ENCODE measurements at regions not wholly inside any gene's neighbourhood (a gene's known extent, or its start where the extent isn't known, plus 50 kb on each side); places are given as distances from the start of the nearest gene placed in this dataset.

- Histone ChIP-seq H3K36me3 (ENCODE audit: control insufficient read depth, insufficient read depth, low read length) (peaks cover 13% of the 10 kb centered on the region), H3K4me3 (replicated peaks; ENCODE audit: low read depth, low read length) (no peak overlapping the region), H3K27me3 (replicated peaks; ENCODE audit: control insufficient read depth, insufficient read depth, low read length) (no peaks in the 10 kb centered on the region)
- DNase-seq (ENCODE audit: extremely low read depth, insufficient read length): no peak
- no peak for TF ChIP-seq CTCF (IDR thresholded peaks at IDR 0.05; ENCODE audit: insufficient read depth, low read length, poor library complexity, severe bottlenecking)
Observed at GRCh38 chr16:14322186-14322585, 251.1 kb downstream of the MRTFB start.

- H3K36me3 ChIP-seq (ENCODE audit: control insufficient read depth, insufficient read depth, low read length): peaks cover 13% of the 10 kb centered on the region
Observed at GRCh38 chr16:14321542-14321941, 250.4 kb downstream of the MRTFB start.

GRCh38 chr16:14320406-14320805 is 249.3 kb downstream of the MRTFB start:
- no peaks in the 10 kb centered on the region for H3K27me3 ChIP-seq (replicated peaks; ENCODE audit: control insufficient read depth, insufficient read depth, low read length)
- TF ChIP-seq CTCF (IDR thresholded peaks at IDR 0.05; ENCODE audit: insufficient read depth, low read length, poor library complexity, severe bottlenecking): no peak

More at GRCh38 chr16:14321542-14321941, 250.4 kb downstream of the MRTFB start:
- H3K27me3 ChIP-seq (replicated peaks; ENCODE audit: control insufficient read depth, insufficient read depth, low read length): no peaks in the 10 kb centered on the region
- no peak overlapping the region for H3K4me3 ChIP-seq (replicated peaks; ENCODE audit: low read depth, low read length)
- no peak for TF ChIP-seq CTCF (IDR thresholded peaks at IDR 0.05; ENCODE audit: insufficient read depth, low read length, poor library complexity, severe bottlenecking)
- no peak for DNase-seq (ENCODE audit: extremely low read depth, insufficient read length)

More at GRCh38 chr16:14320406-14320805, 249.3 kb downstream of the MRTFB start:
- DNase-seq (ENCODE audit: extremely low read depth, insufficient read length): no peak
- H3K4me3 ChIP-seq (replicated peaks; ENCODE audit: low read depth, low read length): no peak overlapping the region
- peaks cover 13% of the 10 kb centered on the region for H3K36me3 ChIP-seq (ENCODE audit: control insufficient read depth, insufficient read depth, low read length)
